ENCODE measurements at regions not wholly inside any gene's neighbourhood (a gene's known extent, or its start where the extent isn't known, plus 50 kb on each side); places are given as distances from the start of the nearest gene placed in this dataset.

GRCh38 chr12:29957835-29958234, 174.1 kb upstream of the TMTC1 start:
- no peak overlapping the region for H4K91ac ChIP-seq (ENCODE audit: insufficient read depth, low read depth, low read length)
- H3K4me3 ChIP-seq (ENCODE audit: insufficient read depth, low read depth, low read length): no peak overlapping the region
- H2BK120ac ChIP-seq (ENCODE audit: low read depth, low read length): no peak overlapping the region
- no TSS peak for BruUV-seq (replicated peaks)
- no peak overlapping the region for H3K4me2 ChIP-seq (ENCODE audit: low read depth, low read length)
- dilution Hi-C loops (cut with HindIII; ENCODE audit: low sequenced_read_pairs, unreplicated experiment): no loop called here
- H3K9me1 ChIP-seq (ENCODE audit: insufficient read depth, low read length): no peaks in the 10 kb centered on the region
- no peak overlapping the region for H3K14ac ChIP-seq (replicated peaks; ENCODE audit: low read depth, low read length)
- no peak overlapping the region for H3K4ac ChIP-seq (ENCODE audit: low read depth, low read length)
- POLR2A ChIA-PET (ENCODE audit: unreplicated experiment): no interaction called here
- H3K79me1 ChIP-seq (ENCODE audit: low read depth in 1 of 2, low read length in 2 of 2): no peaks in the 10 kb centered on the region
- no peak overlapping the region for H2AK9ac ChIP-seq (replicated peaks; ENCODE audit: low read depth, low read length, poor library complexity)
- no peak overlapping the region for H2AK5ac ChIP-seq (ENCODE audit: low read depth, low read length)
- no peak overlapping the region for H2BK20ac ChIP-seq (ENCODE audit: low read depth, low read length)
- H2BK15ac ChIP-seq (ENCODE audit: low read depth, low read length): no peak overlapping the region
- CTCF ChIA-PET: no interaction called here
- no peak overlapping the region for H3K18ac ChIP-seq (ENCODE audit: low read depth, low read length)
- no peaks in the 10 kb centered on the region; the same call in 1 of the 2 replicates for H3K27me3 ChIP-seq (ENCODE audit: control insufficient read depth, insufficient read depth, low read length)
- H4K20me1 ChIP-seq (ENCODE audit: insufficient read depth, low read length): no peaks in the 10 kb centered on the region
- no peak overlapping the region for H4K8ac ChIP-seq (ENCODE audit: low read depth in 2 of 2, low read length in 2 of 2)
- H3K36me3 ChIP-seq (ENCODE audit: control insufficient read depth, insufficient read depth, low read length): no peaks in the 10 kb centered on the region
- H2BK5ac ChIP-seq (ENCODE audit: low read depth, low read length, poor library complexity, severe bottlenecking): no peak overlapping the region
- H3K23ac ChIP-seq (ENCODE audit: low read depth, low read length): no peak overlapping the region
- intact Hi-C loops (cut with micrococcal nuclease): no loop called here
- no peak overlapping the region for H3K27ac ChIP-seq (ENCODE audit: insufficient read depth, low read length)
- H4K5ac ChIP-seq (ENCODE audit: low read depth, low read length): no peak overlapping the region
- H3K9ac ChIP-seq (ENCODE audit: low read depth, low read length): no peak overlapping the region
- H3K9me3 ChIP-seq (ENCODE audit: control insufficient read depth, insufficient read depth, low read length): no peaks in the 10 kb centered on the region
- H3K56ac ChIP-seq (ENCODE audit: extremely low read depth, insufficient read depth, low read length): no peak overlapping the region
- no CpG with 5 or more reads among the region's 2 CpGs for WGBS, 2 experiments (ENCODE audit: extremely low coverage in 2 of 2, insufficient read length in 1 of 2)
- DNase-seq (peak; percentile 2), ATAC-seq (ENCODE audit: low read depth) (no peak)
- in situ Hi-C loops (cut with MboI; ENCODE audit: low sequenced_read_pairs): no loop called here
- no peak for TF ChIP-seq CEBPB (IDR thresholded peaks at IDR 0.05; ENCODE audit: low read depth, low read length)
- TF ChIP-seq, protein P1, sequence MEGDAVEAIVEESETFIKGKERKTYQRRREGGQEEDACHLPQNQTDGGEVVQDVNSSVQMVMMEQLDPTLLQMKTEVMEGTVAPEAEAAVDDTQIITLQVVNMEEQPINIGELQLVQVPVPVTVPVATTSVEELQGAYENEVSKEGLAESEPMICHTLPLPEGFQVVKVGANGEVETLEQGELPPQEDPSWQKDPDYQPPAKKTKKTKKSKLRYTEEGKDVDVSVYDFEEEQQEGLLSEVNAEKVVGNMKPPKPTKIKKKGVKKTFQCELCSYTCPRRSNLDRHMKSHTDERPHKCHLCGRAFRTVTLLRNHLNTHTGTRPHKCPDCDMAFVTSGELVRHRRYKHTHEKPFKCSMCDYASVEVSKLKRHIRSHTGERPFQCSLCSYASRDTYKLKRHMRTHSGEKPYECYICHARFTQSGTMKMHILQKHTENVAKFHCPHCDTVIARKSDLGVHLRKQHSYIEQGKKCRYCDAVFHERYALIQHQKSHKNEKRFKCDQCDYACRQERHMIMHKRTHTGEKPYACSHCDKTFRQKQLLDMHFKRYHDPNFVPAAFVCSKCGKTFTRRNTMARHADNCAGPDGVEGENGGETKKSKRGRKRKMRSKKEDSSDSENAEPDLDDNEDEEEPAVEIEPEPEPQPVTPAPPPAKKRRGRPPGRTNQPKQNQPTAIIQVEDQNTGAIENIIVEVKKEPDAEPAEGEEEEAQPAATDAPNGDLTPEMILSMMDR (conservative IDR thresholded peaks at IDR 0.05; ENCODE audit: low read depth, low read length): no peak
- TF ChIP-seq MAFK (IDR thresholded peaks at IDR 0.05; ENCODE audit: low read depth, low read length): no peak
- TF ChIP-seq USF2 (IDR thresholded peaks at IDR 0.05; ENCODE audit: low read depth, low read length): no peak
- no peak for TF ChIP-seq CHD1 (IDR thresholded peaks at IDR 0.05; ENCODE audit: low read depth, low read length)
- no peak for TF ChIP-seq RAD21 (IDR thresholded peaks at IDR 0.05; ENCODE audit: low read length)
- H2AFZ ChIP-seq (replicated peaks; ENCODE audit: low read length, poor library complexity): no peak overlapping the region
- no peaks in the 10 kb centered on the region for H3K4me1 ChIP-seq (ENCODE audit: control insufficient read depth, insufficient read depth, low read length)
